IMR-90 (cell line): ENCODE measurements at regions not wholly inside any gene's neighbourhood (a gene's known extent, or its start where the extent isn't known, plus 50 kb on each side); places are given as distances from the start of the nearest gene placed in this dataset.

ENCODE experiments used
- ATAC-seq: fragments of 200-7000 bp; cut with Tn5 transposase; 2 replicates; pipeline ENCODE4 v1.9.1; 2020; ENCODE audit warnings: low read depth, mild to moderate bottlenecking, moderate library complexity
- BruUV-seq: library from RNA; stranded (reverse); fragments of 400-500 nt; replicated peaks from 2 replicates; lab custom pipeline; 2021; lab: Mats Ljungman, UMichigan
- CTCF ChIA-PET: fragments of 300-600 bp; formaldehyde crosslinking; extraction: SDS; loops from one replicate; lab custom pipeline; 2021; ENCODE audit warnings: antibody characterized with exemption; lab: Yijun Ruan, JAX
- POLR2A ChIA-PET: fragments of 300-600 bp; sonication (Branson Sonifier 250); formaldehyde crosslinking; loops from one replicate; lab custom pipeline; 2022; ENCODE audit warnings: antibody characterized with exemption; ENCODE audit not compliant: unreplicated experiment; lab: Charles Lee
- DNase-seq: peaks from one replicate; pipeline ENCODE4 v3.0.0; 2013
- H2AFZ ChIP-seq: replicated peaks from 2 replicates; pipeline ENCODE3; 2013; ENCODE audit warnings: low read length, mild to moderate bottlenecking; ENCODE audit not compliant: poor library complexity
- H2AK5ac ChIP-seq: 2 replicates; pipeline ENCODE4 v1.6.1; 2013; ENCODE audit warnings: low read depth, low read length, inconsistent platforms
- H2AK9ac ChIP-seq: replicated peaks from 2 replicates; pipeline ENCODE3; 2013; ENCODE audit warnings: mild to moderate bottlenecking, low read depth, low read length, moderate library complexity; ENCODE audit not compliant: poor library complexity
- H2BK120ac ChIP-seq: 2 replicates; pipeline ENCODE4 v1.6.1; 2013; ENCODE audit warnings: low read depth, low read length, inconsistent platforms
- H2BK15ac ChIP-seq: 3 replicates; pipeline ENCODE4 v1.6.1; 2013; ENCODE audit warnings: low read depth, low read length, inconsistent platforms
- H2BK20ac ChIP-seq: 2 replicates; pipeline ENCODE4 v1.6.1; 2013; ENCODE audit warnings: low read depth, mild to moderate bottlenecking, inconsistent platforms, low read length, moderate library complexity
- H2BK5ac ChIP-seq: 2 replicates; pipeline ENCODE4 v1.6.1; 2013; ENCODE audit warnings: mild to moderate bottlenecking, low read depth, low read length, inconsistent platforms; ENCODE audit not compliant: poor library complexity, severe bottlenecking
- H3K14ac ChIP-seq: replicated peaks from 2 replicates; pipeline ENCODE4 v1.6.1; 2013; ENCODE audit warnings: low read depth, low read length, inconsistent platforms
- H3K18ac ChIP-seq: 2 replicates; pipeline ENCODE4 v1.6.1; 2013; ENCODE audit warnings: low read depth, low read length, control low read depth
- H3K23ac ChIP-seq: 2 replicates; pipeline ENCODE4 v1.6.1; 2013; ENCODE audit warnings: low read depth, low read length, inconsistent platforms
- H3K27ac ChIP-seq: 2 replicates; pipeline ENCODE4 v1.5.1; 2013; ENCODE audit warnings: mild to moderate bottlenecking, control low read depth, low read length; ENCODE audit not compliant: insufficient read depth
- H3K27me3 ChIP-seq: 2 replicates; pipeline ENCODE4 v1.6.1; 2013; ENCODE audit warnings: low read length; ENCODE audit not compliant: control insufficient read depth, insufficient read depth
- H3K36me3 ChIP-seq: 2 replicates; pipeline ENCODE4 v1.6.1; 2013; ENCODE audit warnings: low read length, mixed read lengths; ENCODE audit not compliant: control insufficient read depth, insufficient read depth
- H3K4ac ChIP-seq: 2 replicates; pipeline ENCODE4 v1.6.1; 2013; ENCODE audit warnings: low read depth, low read length, inconsistent platforms
- H3K4me1 ChIP-seq: 2 replicates; pipeline ENCODE4 v1.6.1; 2013; ENCODE audit warnings: low read length, mixed read lengths; ENCODE audit not compliant: control insufficient read depth, insufficient read depth
- H3K4me2 ChIP-seq: 2 replicates; pipeline ENCODE4 v1.6.1; 2013; ENCODE audit warnings: low read depth, mild to moderate bottlenecking, control low read depth, low read length, moderate library complexity
- H3K4me3 ChIP-seq: 2 replicates; pipeline ENCODE4 v1.5.1; 2013; ENCODE audit warnings: low read depth, mild to moderate bottlenecking, control low read depth, low read length, moderate library complexity; ENCODE audit not compliant: insufficient read depth
- H3K56ac ChIP-seq: 2 replicates; pipeline ENCODE4 v1.6.1; 2013; ENCODE audit warnings: low read length, inconsistent platforms; ENCODE audit not compliant: insufficient read depth; ENCODE audit errors: extremely low read depth
- H3K79me1 ChIP-seq, 2 experiments: 2 replicates each; pipeline ENCODE4 v1.6.1; 2013; ENCODE audit warnings: low read length in 2 of 2, inconsistent platforms in 1 of 2, low read depth in 1 of 2
- H3K9ac ChIP-seq: 2 replicates; pipeline ENCODE4 v1.6.1; 2013; ENCODE audit warnings: low read depth, low read length, control low read depth
- H3K9me1 ChIP-seq: 2 replicates; pipeline ENCODE4 v1.6.1; 2013; ENCODE audit warnings: low read length, inconsistent platforms; ENCODE audit not compliant: insufficient read depth
- H3K9me3 ChIP-seq: 2 replicates; pipeline ENCODE4 v1.6.1; 2013; ENCODE audit warnings: low read length; ENCODE audit not compliant: control insufficient read depth, insufficient read depth
- H4K20me1 ChIP-seq: 2 replicates; pipeline ENCODE4 v1.6.1; 2013; ENCODE audit warnings: low read length, inconsistent platforms; ENCODE audit not compliant: insufficient read depth
- H4K5ac ChIP-seq: 2 replicates; pipeline ENCODE4 v1.6.1; 2013; ENCODE audit warnings: mild to moderate bottlenecking, low read depth, low read length, control low read depth
- H4K8ac ChIP-seq, 2 experiments: 2 replicates each; pipeline ENCODE4 v1.6.1; 2013; ENCODE audit warnings: low read depth in 2 of 2, low read length in 2 of 2, control low read depth in 1 of 2, inconsistent platforms in 1 of 2
- H4K91ac ChIP-seq: 2 replicates; pipeline ENCODE4 v1.6.1; 2013; ENCODE audit warnings: low read depth, low read length, inconsistent platforms; ENCODE audit not compliant: insufficient read depth
- CEBPB ChIP-seq: IDR thresholded peaks from 2 replicates; pipeline ENCODE4 v1.6.1; 2012; ENCODE audit warnings: low read depth, low read length, improper control_type of control experiment
- CHD1 ChIP-seq: IDR thresholded peaks from 2 replicates; pipeline ENCODE4 v1.6.1; 2012; ENCODE audit warnings: low read depth, low read length, improper control_type of control experiment
- CTCF ChIP-seq: conservative IDR thresholded peaks from 2 replicates; pipeline ENCODE4 v1.5.1; 2012; ENCODE audit warnings: mild to moderate bottlenecking, low read depth, low read length, improper control_type of control experiment
- ELK1 ChIP-seq: fragments of 150-350 bp; IDR thresholded peaks from 2 replicates; pipeline ENCODE4 v1.6.1; 2016; ENCODE audit warnings: low read depth, mild to moderate bottlenecking, low read length, moderate library complexity, borderline replicate concordance
- MAFK ChIP-seq: IDR thresholded peaks from 2 replicates; pipeline ENCODE4 v1.6.1; 2012; ENCODE audit warnings: low read depth, low read length, improper control_type of control experiment
- POLR2A ChIP-seq: IDR thresholded peaks from 2 replicates; pipeline ENCODE4 v1.6.1; 2012; ENCODE audit warnings: mild to moderate bottlenecking, low read depth, low read length
- RAD21 ChIP-seq: IDR thresholded peaks from 2 replicates; pipeline ENCODE4 v1.6.1; 2012; ENCODE audit warnings: low read length, improper control_type of control experiment
- RCOR1 ChIP-seq: IDR thresholded peaks from 2 replicates; pipeline ENCODE4 v1.6.1; 2012; ENCODE audit warnings: mild to moderate bottlenecking, low read length, improper control_type of control experiment; ENCODE audit not compliant: insufficient replicate concordance
- SMC3 ChIP-seq: fragments of 150-350 bp; IDR thresholded peaks from 2 replicates; pipeline ENCODE4 v1.6.1; 2016; ENCODE audit warnings: low read depth, mild to moderate bottlenecking, antibody characterized with exemption, low read length, moderate library complexity
- WGBS, 2 experiments: methylation state at CpG; one replicate each; pipeline versions ENCODE4 v1.1.5 to v1.1.7; 2013; ENCODE audit warnings: missing lambda C conversion rate in 2 of 2; ENCODE audit not compliant: insufficient read length in 1 of 2; ENCODE audit errors: extremely low coverage in 2 of 2; 5-methylcytosine and 5-hydroxymethylcytosine counted together
- dilution Hi-C: fragments of 300-500 bp; cut with HindIII; formaldehyde crosslinking; loops from one replicate; pipeline ENCODE4 v1.14.3; 2018; ENCODE audit warnings: low sequenced_read_pairs; ENCODE audit not compliant: unreplicated experiment
- in situ Hi-C: fragments of 300-500 bp; cut with MboI; formaldehyde crosslinking; loops from 3 replicates; pipeline ENCODE4 v1.14.3; 2019; ENCODE audit warnings: low sequenced_read_pairs, inconsistent platforms, mixed read lengths
- intact Hi-C: fragments of 100-400 bp; cut with micrococcal nuclease; formaldehyde crosslinking; loops from 2 replicates; pipeline ENCODE4 v1.10.0; 2022

- Histone ChIP-seq H3K4me3 (no peak overlapping the region), H3K23ac (no peak overlapping the region), H3K9ac (no peak overlapping the region), H4K8ac (no peak overlapping the region), H3K27me3 (no peaks in the 10 kb centered on the region), H2BK120ac (no peak overlapping the region), H2BK20ac (0 out of 2 replicates have a peak overlapping the region, but pooled peaks have one; percentile 20), H3K27ac (no peak overlapping the region), H2AK5ac (no peak overlapping the region), H3K4me1 (peaks cover 3% of the 10 kb centered on the region; the same call in 1 of the 2 replicates), H2BK15ac (no peak overlapping the region), H2AK9ac (no peak overlapping the region), H3K36me3 (no peaks in the 10 kb centered on the region), H3K79me1 (no peaks in the 10 kb centered on the region), H4K20me1 (no peaks in the 10 kb centered on the region), H2BK5ac (no peak overlapping the region), H4K91ac (no peak overlapping the region), H3K4ac (no peak overlapping the region), H3K18ac (no peak overlapping the region), H3K9me3 (no peaks in the 10 kb centered on the region), H3K14ac (no peak overlapping the region), H3K9me1 (0 out of 2 replicates have a peak, but pooled peaks cover 3% of the 10 kb centered on the region), H4K5ac (no peak overlapping the region), H2AFZ (no peak overlapping the region), H3K56ac (no peak overlapping the region), H3K4me2 (peak overlapping the region; percentile 40)
- 56% methylated on average over 1 of the region's 5 CpGs; no CpG with 5 or more reads in 1 of the 2 experiments for WGBS, 2 experiments
- in situ Hi-C loops, result loop anchor here (5.0 to 25.0 kb wide), 2 partner anchors 399 to 614 kb away; no protein-coding TSS in a partner anchor
- intact Hi-C loops, result loop anchor here (1.0 to 5.0 kb wide), 4 partner anchors 259 to 739 kb away; no protein-coding TSS in a partner anchor
- ATAC-seq (peak; percentile 94), DNase-seq (peak; percentile 68)
- ChIA-PET POLR2A (no interaction called here), CTCF (interaction anchor here (0.7 to 1.5 kb wide), 12 partner anchors 11 to 423 kb away, joined by 3 to 7 read pairs (median 4); partner anchors contain the start of gene PTPN13)
- TF ChIP-seq ELK1 (no peak), CTCF (peak; percentile 79), RCOR1 (no peak), CEBPB (no peak), SMC3 (peak; percentile 67), RAD21 (peak; percentile 71), POLR2A (no peak), MAFK (no peak; the same call in 1 of the 2 replicates), CHD1 (no peak)
- BruUV-seq, result no TSS peak
- dilution Hi-C loops, result no loop called here
Observed at GRCh38 chr4:86497980-86498862, 95.9 kb upstream of the PTPN13 start.
